Ammon's horn (tissue), 1 donor: ENCODE measurements at regions not wholly inside any gene's neighbourhood (a gene's known extent, or its start where the extent isn't known, plus 50 kb on each side); places are given as distances from the start of the nearest gene placed in this dataset.
"Not testable (repeated sequence)": the region's sequence is repeated elsewhere in the genome, so short reads cannot be mapped to it uniquely, and the experiment has no call there.

Experiments
- DNase-seq: peaks from one replicate; pipeline ENCODE4 v3.0.0-alpha.2; 2016; ENCODE audit warnings: low spot score

DNA sequence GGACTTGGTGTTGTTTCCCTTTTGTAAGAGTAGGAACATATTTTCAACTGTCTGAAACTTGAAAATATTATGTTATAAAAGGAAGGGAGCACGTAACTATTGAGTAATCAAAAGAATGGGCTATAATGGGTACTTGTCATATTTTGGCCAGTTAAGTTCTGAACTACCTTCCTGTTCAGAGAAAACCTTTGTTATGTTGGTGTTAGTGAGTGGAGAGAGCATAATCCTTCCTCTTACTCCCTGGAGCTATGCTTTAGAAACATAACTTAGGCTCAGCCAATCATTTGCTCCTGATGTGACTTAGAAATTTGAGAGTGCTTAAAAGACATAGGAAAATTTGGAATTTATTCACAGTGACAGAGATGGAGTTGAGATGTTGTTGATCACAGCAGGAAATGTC lies 482.5 kb upstream of the SPRY2 start:
- no peak for DNase-seq

DNA sequence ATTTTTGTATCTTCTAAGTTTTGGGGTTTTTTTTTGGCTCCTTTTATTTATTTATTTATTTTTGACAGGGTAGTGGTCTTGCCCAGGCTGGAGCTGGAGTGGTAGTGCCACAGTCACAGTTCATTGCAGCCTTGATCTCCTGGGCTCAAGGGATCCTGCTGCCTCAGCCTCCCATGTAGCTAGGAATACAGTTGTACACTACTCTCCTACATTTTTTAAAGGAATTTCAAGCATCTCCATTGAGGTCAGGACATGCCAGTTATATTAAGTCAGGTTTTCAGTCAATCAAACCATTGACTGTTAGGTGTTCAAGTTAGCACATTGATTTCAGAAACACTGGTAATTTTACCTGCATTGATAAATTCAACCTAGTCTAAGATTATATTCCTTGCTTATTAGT lies 480.5 kb upstream of the SPRY2 start:
- no peak for DNase-seq

- no peak for DNase-seq
Measured at GRCh38 chr13:80817979-80818378, 477.1 kb upstream of the SPRY2 start.

DNA sequence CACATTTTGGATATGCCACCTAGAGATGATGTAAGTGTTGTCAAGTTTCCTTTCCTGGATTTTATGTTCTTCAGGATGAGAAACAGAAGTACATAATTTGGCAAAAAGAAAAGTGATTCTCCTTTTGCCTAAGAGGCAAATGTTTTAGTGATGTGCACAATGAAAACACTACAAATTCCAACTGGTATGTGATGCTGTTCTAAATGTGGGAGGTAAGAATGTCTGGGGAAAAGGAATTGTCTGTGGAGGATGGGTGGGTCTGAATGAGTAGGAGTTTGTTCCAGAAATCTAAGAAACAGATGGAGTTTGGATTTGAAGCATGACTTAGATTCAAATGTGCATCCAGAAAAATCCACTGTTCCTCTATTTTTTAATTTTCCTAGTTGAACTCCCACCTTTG lies 473.6 kb upstream of the SPRY2 start:
- DNase-seq: peak; percentile 21

DNA sequence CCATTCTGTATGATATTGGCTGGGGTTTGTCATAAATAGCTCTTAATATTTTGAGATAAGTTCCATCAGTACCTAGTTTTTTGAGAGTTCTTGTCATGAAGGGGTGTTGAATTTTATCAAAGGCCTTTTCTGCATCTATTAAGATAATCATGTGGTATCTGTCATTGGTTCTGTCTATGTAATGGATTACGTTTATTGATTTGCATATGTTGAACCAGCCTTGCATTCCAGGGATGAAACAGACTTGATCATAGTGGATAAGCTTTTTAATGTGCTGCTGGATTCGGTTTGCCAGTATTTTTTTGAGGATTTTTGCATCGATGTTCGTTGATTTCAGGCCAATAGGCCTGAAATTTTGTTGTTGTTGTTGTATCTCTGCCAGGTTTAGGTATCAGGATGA lies 469.4 kb upstream of the SPRY2 start:
- not testable (repeated sequence) for DNase-seq

DNA sequence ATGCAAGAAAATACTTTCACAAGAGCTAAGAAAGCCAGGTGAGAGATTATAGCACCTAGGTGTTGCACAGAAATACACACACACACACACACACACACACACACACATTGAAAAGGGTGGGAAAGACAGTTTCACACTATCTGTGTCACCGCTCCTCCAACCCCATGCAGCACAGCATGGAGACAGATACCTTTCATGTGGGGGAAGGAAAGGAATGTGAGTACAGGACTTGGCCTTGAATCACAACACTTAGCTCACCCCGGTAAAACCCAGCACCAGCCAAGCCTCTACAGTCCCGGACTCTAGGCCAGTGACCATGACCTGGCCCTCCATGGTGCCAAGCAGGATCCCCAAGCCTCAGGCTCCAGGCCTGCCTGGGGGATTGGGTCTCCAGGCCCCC lies 462.0 kb upstream of the SPRY2 start:
- no peak for DNase-seq

DNA sequence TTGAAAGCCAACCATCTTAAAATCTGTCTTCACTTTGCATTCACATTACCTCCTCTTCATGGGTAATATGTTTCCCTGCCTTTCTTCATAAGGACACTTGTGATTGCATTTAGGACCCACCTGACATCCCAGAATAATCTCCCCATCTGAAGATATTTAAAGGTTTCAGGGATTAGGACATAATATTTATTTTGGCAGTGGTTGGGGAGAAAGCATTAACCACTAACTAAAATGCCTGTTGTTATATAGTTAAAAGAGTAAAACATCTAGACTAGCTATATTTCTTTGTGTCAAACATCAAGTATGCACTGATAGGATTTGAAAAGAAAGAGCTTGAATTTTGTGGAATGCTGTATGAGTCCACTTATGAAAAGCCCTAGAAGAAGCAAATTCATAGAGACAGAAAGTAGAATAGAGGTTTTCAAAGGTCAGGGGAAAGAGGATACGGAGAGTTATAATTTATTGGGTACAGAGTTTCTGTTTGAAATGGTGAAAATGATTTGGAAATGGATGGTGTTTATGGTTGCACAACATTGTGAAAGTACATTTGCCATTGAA lies 457.7 kb upstream of the SPRY2 start:
- DNase-seq: no peak

DNA sequence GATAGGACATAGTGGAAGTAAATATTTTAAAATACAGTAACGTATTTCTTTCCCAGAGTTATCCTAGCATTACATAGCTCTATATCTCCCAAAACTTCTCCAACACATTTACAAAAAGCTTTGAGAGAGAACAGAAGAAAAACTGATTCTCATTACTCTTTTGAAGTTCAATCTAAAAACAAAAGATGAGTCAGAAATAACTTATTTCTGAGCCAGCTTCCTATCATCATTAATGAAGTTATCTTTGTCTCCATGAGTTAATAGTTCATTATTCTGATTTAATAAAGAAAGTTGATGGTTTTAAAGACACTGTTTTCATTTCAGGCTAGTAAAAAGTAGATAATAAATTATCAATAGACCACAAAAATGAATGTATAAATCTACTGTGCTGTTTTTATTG lies 446.7 kb upstream of the SPRY2 start:
- DNase-seq: no peak

DNA sequence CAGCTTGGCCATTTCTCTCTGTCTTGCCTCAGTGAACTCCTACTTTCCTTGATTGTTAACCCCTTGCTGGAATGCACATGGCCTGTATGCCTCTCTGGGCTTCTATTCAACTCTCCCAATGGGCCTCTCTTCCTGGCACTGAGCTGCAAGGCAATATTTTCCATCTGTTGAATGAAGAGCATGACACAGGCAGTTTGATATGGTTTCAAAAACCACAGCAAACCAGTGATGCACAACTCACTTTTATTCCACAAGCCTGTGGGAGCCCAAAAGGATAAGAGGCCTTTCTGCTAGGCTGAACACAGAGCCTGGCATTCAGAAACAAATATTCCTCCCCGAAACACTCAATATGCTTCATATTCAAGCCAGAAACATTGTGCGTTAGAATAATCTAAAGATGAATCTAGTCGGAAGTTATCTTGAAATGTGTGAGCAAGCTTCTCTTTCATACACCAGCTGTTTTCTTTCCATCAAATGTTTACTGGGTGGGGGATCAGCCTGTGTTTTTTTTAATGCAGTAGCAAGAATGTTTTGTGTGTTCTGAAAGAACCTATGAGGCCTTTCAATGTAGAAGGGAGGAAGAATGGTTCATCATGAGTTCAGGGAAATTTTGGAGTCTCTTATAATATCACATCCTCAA lies 443.1 kb upstream of the SPRY2 start:
- DNase-seq: peak; percentile 6

- DNase-seq: no peak
Measured at GRCh38 chr13:80782441-80782840, 441.5 kb upstream of the SPRY2 start.

- DNase-seq: no peak
Measured at GRCh38 chr13:80778297-80778696, 437.4 kb upstream of the SPRY2 start.

GRCh38 chr13:80757694-80758093 lies 416.8 kb upstream of the SPRY2 start:
- DNase-seq: no peak

- DNase-seq: peak; percentile 46
Measured at GRCh38 chr13:80755910-80756309, 415.0 kb upstream of the SPRY2 start.

DNA sequence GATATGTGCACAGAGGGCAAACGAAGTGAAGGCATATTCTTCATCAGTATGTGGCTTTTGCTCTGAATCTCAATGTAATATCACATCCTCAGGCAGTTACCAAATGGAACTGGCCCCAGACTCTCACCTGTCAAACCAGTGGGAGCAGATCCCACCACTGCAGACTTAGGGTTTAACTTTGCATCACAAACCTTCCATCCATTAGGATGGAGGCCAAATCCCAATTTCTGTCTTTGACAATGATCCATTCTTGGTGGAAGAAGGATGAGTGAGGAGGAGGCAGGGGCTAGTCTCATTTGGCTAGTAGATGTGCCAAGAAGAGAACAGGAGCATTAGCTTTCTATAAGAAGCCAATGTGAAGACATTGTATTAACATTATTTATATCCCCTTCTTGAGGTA lies 413.5 kb upstream of the SPRY2 start:
- no peak for DNase-seq

DNA sequence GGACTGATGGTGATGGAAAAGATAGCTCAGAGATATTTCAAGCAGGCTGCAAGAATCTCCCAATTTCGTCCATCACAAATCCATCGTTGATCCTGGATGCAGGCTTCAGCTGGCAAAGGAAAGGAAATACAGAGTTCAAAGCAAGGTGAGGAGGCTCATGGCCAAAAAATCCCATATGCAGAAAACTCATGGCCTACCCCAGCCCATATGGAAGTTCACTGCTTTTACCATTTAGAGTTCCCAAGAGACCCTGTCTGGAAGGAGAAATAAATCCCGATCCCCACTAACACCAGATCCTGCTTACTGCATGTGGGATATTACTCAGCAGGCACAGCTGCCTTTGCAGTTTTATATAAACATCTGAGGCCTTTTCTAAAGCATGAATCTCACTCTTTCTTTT lies 412.9 kb upstream of the SPRY2 start:
- peak; percentile 12 for DNase-seq

DNA sequence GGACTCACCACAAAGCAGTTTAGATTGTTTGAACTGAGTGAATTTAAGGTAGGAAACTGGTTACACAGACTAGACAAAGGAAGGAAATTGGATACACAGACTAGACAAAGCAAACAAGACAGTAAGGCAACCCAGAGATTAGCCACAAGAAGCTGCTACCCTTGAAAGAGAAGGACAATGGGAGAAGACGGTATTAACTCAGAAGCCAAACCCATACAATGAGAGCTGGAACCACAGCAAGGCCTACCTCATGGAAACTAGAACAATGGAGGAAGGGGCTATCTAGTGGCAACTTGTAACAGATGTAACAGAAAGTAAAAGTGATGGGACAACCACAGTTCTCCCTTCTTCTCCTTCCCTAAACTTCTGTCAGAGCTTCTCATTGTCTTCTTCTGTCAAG lies 410.9 kb upstream of the SPRY2 start:
- no peak for DNase-seq

- DNase-seq: no peak
Measured at GRCh38 chr13:80744147-80744914, 403.4 kb upstream of the SPRY2 start.

DNA sequence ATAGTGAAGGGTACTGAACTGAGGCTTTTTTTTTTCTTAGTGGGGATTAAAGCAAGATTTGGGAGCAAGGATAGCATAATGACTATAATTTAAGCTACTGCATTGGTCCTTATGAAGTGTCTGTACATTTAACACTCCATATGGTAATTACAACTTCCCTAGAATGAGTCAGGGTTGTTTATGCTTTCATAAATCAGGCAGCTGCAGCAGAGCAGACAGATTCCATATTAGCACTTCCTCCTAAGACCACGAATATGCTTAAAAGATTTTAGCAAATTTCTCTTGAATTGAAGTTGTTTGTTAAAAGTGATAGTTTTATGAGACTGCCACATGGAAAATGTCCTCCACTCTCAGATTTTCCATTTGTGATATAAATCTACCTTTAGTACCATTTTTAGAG lies 401.1 kb upstream of the SPRY2 start:
- DNase-seq: no peak

- no peak for DNase-seq
Measured at GRCh38 chr13:80740071-80740470, 399.1 kb upstream of the SPRY2 start.

DNA sequence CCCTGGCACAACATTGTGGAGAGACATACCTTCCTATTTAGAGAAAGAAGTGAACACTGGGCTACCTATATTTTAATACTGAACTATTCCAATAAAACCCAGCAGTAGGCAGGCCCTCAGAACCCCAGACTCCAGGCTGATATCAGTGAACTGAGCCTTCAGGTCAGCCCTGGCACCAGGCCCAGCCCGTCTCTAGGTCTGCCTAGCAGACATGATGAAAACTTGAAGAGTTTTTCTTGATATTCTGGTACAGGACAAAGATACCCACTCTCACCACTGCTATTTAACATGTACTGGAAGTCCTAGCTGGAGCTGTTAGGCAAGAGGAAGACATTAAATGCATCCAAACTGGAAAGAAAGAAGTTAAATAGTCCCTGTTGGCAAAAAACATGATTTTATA lies 396.6 kb upstream of the SPRY2 start:
- no peak for DNase-seq

DNA sequence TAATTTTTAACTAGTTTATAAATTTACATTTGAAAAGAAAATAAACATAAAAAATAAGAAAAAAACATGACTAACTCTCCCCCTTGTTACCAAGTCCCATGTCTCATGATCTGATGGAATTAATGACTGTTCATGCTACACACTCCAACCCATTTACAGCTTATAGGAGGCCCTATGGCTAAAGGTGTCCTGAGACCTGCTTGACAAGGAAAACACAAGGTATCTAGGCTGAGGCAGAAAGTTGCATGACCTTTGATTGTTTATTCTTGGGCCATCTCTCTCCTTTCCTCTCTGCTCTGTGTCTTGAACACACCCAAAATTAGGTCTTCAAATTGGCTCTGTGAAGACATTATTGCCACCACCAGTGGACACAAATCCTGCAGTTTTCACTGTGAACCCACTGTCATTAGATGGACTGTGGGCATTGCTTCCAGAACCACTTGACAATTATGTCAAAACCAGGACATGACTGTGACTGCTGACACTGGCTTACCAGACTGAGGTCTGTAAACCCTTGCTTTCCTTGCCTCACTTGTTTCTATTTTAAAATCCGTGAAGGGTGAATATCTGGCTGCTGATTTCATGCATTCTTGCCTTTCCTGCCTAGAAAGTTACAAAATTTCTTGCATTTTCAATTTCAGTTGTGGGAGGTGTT lies 386.5 kb upstream of the SPRY2 start:
- no peak for DNase-seq

- no peak for DNase-seq
Measured at GRCh38 chr13:80726868-80727267, 385.9 kb upstream of the SPRY2 start.

- DNase-seq: no peak
Measured at GRCh38 chr13:80721689-80722088, 380.8 kb upstream of the SPRY2 start.
